ENCODE measurements at regions not wholly inside any gene's neighbourhood (a gene's known extent, or its start where the extent isn't known, plus 50 kb on each side); places are given as distances from the start of the nearest gene placed in this dataset.

DNA sequence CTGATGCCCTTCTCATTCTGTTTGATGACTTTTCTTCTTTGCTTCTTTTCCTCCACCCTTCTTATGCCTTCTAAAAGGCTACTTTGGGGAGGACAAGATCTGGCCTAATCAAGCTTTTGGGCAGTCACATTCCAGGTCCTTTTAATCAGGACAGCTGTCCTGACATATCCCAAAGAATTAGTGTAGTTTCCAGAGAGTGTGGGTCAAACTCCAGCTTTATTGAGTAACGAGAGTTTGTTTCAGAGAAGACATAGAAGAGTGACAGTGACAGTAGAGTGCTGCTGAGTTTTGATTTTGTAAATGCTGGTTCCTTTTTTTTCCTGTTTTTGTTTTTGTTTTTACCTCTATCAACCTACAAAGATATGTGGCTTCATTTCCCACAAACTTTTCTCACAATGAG is 158.4 kb upstream of the SESN3 start:
- TF ChIP-seq, protein P1, sequence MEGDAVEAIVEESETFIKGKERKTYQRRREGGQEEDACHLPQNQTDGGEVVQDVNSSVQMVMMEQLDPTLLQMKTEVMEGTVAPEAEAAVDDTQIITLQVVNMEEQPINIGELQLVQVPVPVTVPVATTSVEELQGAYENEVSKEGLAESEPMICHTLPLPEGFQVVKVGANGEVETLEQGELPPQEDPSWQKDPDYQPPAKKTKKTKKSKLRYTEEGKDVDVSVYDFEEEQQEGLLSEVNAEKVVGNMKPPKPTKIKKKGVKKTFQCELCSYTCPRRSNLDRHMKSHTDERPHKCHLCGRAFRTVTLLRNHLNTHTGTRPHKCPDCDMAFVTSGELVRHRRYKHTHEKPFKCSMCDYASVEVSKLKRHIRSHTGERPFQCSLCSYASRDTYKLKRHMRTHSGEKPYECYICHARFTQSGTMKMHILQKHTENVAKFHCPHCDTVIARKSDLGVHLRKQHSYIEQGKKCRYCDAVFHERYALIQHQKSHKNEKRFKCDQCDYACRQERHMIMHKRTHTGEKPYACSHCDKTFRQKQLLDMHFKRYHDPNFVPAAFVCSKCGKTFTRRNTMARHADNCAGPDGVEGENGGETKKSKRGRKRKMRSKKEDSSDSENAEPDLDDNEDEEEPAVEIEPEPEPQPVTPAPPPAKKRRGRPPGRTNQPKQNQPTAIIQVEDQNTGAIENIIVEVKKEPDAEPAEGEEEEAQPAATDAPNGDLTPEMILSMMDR (IDR thresholded peaks at IDR 0.05; ENCODE audit: borderline replicate concordance, insufficient read depth, low read depth, low read length): no peak

DNA sequence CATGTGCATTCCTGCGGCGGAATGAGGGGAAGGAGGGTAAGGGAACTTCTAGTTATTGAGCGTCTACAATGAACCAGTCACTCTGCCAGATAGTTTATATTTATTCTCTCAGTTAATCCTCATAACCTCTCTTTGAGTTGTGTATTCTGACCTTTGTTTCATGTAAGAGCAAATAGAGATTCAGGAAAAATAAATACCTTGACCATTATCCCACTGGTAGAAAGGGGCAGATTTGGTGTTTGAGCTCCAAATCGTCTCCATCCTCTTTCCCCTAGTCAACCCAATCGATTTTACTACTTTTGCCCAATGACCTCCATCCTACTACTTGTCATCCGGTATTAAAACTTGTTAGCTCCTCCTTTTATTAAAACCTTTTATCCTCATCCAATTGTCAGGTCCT is 157.1 kb upstream of the SESN3 start:
- no peak overlapping the region for H3K4me3 ChIP-seq (ENCODE audit: low read depth, low read length)
- TF ChIP-seq, protein P1 (IDR thresholded peaks at IDR 0.05; ENCODE audit: borderline replicate concordance, insufficient read depth, low read depth, low read length): no peak

More for the DNA sequence above, 158.4 kb upstream of the SESN3 start:
- H3K4me3 ChIP-seq (ENCODE audit: low read depth, low read length): no peak overlapping the region

DNA sequence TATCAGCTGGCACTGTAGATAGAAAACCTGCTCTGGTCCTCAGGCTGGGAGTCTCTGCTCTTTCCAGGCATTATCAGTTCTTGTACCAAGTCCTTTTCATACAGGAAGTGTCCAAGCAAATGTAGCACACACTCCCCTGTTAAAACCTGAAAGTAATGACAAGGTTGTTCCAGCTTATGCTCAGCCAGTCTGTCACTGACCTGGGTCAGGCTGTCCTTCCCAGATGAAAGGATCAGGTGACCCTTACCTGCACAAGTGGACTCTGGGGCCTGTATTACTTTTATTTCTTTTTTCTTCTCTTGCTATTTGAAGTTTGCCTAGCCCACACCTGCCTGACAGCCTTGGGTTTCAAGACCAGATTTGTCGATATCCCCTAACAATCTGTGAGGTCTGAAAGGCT is 156.3 kb upstream of the SESN3 start:
- TF ChIP-seq, protein P1 (IDR thresholded peaks at IDR 0.05; ENCODE audit: borderline replicate concordance, insufficient read depth, low read depth, low read length): no peak
- no peak overlapping the region for H3K4me3 ChIP-seq (ENCODE audit: low read depth, low read length)

DNA sequence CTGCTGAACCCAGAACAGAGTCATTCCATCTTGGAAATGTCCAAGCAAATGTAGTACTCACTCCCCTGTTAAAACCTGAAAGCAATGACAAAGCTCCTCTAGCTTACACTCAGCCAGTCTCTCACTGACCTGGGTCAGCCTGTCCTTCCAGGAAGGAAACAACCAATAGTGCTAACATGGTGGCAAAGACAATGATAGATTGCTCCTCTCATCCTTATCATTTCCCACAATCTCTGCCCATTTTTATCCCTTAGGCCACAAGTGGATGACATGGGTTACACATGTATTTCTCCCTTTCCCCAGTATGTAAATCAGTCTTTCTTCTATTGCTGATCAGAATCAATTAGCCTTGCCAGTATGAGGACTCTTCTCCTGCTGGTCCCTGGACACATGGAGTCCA is 154.6 kb upstream of the SESN3 start:
- TF ChIP-seq, protein P1 (IDR thresholded peaks at IDR 0.05; ENCODE audit: borderline replicate concordance, insufficient read depth, low read depth, low read length): no peak
- H3K4me3 ChIP-seq (ENCODE audit: low read depth, low read length): no peak overlapping the region

DNA sequence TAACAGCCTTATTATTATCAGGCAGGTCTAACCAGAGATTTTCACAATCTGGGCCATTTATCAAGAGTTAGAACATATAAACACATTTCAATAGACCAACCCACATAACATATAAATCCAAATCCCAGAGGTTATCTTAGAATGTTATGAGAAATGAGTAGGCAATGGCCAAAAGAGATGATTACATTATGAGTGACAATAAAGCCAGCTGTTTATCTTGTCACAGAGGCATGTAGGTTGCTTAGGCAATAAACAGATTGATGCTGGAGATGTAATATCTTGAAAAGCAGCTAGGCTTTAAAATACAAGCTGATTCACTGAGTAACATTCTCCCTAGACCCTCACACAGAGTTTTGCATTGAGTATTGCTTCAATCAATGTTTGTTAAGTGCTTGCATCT is 148.5 kb upstream of the SESN3 start:
- no peak overlapping the region for H3K4me3 ChIP-seq (ENCODE audit: low read depth, low read length)
- TF ChIP-seq, protein P1 (IDR thresholded peaks at IDR 0.05; ENCODE audit: borderline replicate concordance, insufficient read depth, low read depth, low read length): no peak

DNA sequence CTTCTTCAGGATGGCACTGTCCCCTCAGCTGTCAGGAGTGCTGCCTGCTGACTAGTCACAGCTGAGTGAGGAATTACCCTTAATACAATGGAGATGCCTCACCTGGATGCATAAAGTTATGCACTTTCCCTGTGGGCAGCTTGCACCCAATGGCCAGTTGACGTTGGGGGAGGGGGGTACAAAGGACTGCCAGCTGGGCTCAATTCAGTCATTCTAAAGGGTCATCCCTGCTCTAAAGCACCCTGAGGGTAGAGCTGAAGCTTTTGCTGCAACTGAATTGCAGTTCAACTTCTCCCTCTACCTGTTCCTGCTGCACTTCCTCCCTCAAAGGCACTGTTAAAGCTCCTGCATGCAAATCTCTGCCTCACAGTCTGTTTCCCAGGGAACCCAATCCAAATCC is 147.8 kb upstream of the SESN3 start:
- TF ChIP-seq, protein P1 (IDR thresholded peaks at IDR 0.05; ENCODE audit: borderline replicate concordance, insufficient read depth, low read depth, low read length): no peak
- no peak overlapping the region for H3K4me3 ChIP-seq (ENCODE audit: low read depth, low read length)

DNA sequence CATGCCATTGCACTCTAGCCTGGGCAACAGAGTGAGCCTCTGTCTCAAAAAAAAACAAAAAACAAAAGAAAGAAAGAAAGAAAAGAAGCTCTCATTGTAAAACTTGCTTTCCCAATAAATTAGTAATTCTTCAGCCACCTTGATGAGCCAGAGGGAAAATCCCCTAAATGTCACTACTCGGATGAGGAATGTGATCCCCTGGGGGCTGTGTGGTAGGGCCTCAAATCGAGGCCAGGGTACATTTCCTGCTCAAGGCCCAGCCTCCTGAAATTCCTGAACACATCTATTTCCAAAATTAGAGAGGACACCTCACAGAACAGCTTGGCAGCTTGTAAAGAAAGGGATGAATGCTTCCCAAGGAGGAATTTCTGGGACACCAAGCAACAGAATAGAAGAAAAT is 147.1 kb upstream of the SESN3 start:
- no peak overlapping the region for H3K4me3 ChIP-seq (ENCODE audit: low read depth, low read length)
- TF ChIP-seq, protein P1 (IDR thresholded peaks at IDR 0.05; ENCODE audit: borderline replicate concordance, insufficient read depth, low read depth, low read length): no peak

Measured in GM12875 (cell line).